ENCODE measurements at regions not wholly inside any gene's neighbourhood (a gene's known extent, or its start where the extent isn't known, plus 50 kb on each side); places are given as distances from the start of the nearest gene placed in this dataset.
"Not testable (repeated sequence)": the region's sequence is repeated elsewhere in the genome, so short reads cannot be mapped to it uniquely, and the experiment has no call there.

DNA sequence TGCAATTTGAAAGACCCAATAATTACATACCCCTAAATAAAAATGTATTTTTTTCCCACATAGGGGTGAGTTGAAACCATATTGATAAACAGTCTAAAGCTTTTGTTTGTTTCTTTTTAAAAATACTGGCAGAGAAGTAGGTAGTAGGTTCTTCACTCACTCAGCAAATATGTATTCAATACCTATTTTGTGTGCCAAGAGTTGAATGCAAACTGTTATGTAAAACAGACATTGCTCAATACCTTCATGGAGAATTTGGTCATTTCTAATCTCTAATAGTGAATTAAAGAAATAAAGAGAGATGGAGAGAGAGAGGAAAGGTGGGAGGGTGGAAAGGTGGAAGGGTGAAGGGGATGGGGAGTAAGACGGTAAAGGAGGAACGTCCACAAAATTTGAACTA lies 589.9 kb upstream of the GNPDA2 start:
- no peak overlapping the region for H3K27ac ChIP-seq (ENCODE audit: low read depth in 2 of 2, low read length in 2 of 2)
- H3K27me3 ChIP-seq (ENCODE audit: control insufficient read depth in 2 of 2, insufficient read depth in 2 of 2, low read length in 2 of 2), result no peaks in the 10 kb centered on the region
- no peaks in the 10 kb centered on the region for H3K4me1 ChIP-seq (ENCODE audit: control insufficient read depth in 2 of 2, insufficient read depth in 2 of 2, low read length in 2 of 2)
- no peak overlapping the region for H3K4me3 ChIP-seq (ENCODE audit: low read length in 2 of 2)
- no peaks in the 10 kb centered on the region for H3K36me3 ChIP-seq (ENCODE audit: control insufficient read depth in 2 of 2, insufficient read depth in 2 of 2, low read length in 2 of 2)
- no peaks in the 10 kb centered on the region for H3K9me3 ChIP-seq (ENCODE audit: control insufficient read depth in 2 of 2, low read length in 2 of 2)
- H3K9ac ChIP-seq (ENCODE audit: low read depth in 1 of 2, low read length in 2 of 2), result no peak overlapping the region

DNA sequence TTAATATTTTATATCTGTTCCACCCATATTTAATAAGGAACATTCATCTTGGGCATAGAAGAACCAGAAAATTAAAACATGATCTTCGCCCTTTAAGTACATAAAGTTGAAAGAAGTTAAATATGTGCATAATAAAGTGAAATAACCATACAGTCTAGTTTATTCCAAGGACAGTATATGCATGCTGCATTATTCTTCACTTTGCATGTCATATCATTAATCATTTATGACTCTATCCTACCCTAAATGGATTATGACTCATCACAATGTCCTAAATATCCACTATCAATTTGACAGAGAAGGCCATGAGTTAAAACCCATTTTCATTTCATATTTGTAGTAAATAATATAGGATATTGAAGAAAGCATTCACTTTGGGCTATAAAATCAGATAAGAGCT lies 576.5 kb upstream of the GNPDA2 start:
- no peaks in the 10 kb centered on the region for H3K4me1 ChIP-seq (ENCODE audit: control insufficient read depth in 2 of 2, insufficient read depth in 2 of 2, low read length in 2 of 2)
- H3K36me3 ChIP-seq (ENCODE audit: control insufficient read depth in 2 of 2, insufficient read depth in 2 of 2, low read length in 2 of 2), result no peaks in the 10 kb centered on the region
- H3K9ac ChIP-seq (ENCODE audit: low read depth in 1 of 2, low read length in 2 of 2), result no peak overlapping the region
- no peak overlapping the region for H3K27ac ChIP-seq (ENCODE audit: low read depth in 2 of 2, low read length in 2 of 2)
- no peak overlapping the region for H3K4me3 ChIP-seq (ENCODE audit: low read length in 2 of 2)
- no peaks in the 10 kb centered on the region for H3K27me3 ChIP-seq (ENCODE audit: control insufficient read depth in 2 of 2, insufficient read depth in 2 of 2, low read length in 2 of 2)
- H3K9me3 ChIP-seq (ENCODE audit: control insufficient read depth in 2 of 2, low read length in 2 of 2), result no peaks in the 10 kb centered on the region

DNA sequence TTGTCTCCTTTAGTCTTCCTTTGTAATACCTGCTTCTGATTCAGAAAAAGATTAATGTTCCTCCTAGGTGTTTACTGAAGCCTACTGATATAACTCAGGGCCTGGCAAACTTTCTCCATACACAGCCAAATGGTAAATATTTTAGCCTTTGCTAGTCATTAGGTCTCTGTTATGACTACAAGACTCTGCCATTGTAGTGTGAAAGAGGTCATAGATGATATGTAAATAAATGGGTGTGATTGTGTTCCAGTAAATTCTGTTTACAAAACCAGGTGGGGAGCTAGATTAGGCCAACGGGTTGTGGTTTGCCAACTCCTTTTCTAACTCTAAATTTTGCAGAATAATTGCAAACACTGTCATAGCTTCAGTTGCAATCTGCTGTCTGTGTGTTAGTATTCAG lies 568.1 kb upstream of the GNPDA2 start:
- Histone ChIP-seq H3K9ac (ENCODE audit: low read depth in 1 of 2, low read length in 2 of 2) (no peak overlapping the region), H3K9me3 (ENCODE audit: control insufficient read depth in 2 of 2, low read length in 2 of 2) (peaks cover 0 to 3% of the 10 kb centered on the region in 2 donors), H3K4me3 (ENCODE audit: low read length in 2 of 2) (no peak overlapping the region), H3K27me3 (ENCODE audit: control insufficient read depth in 2 of 2, insufficient read depth in 2 of 2, low read length in 2 of 2) (no peaks in the 10 kb centered on the region), H3K36me3 (ENCODE audit: control insufficient read depth in 2 of 2, insufficient read depth in 2 of 2, low read length in 2 of 2) (no peaks in the 10 kb centered on the region), H3K27ac (ENCODE audit: low read depth in 2 of 2, low read length in 2 of 2) (no peak overlapping the region), H3K4me1 (ENCODE audit: control insufficient read depth in 2 of 2, insufficient read depth in 2 of 2, low read length in 2 of 2) (no peaks in the 10 kb centered on the region)

DNA sequence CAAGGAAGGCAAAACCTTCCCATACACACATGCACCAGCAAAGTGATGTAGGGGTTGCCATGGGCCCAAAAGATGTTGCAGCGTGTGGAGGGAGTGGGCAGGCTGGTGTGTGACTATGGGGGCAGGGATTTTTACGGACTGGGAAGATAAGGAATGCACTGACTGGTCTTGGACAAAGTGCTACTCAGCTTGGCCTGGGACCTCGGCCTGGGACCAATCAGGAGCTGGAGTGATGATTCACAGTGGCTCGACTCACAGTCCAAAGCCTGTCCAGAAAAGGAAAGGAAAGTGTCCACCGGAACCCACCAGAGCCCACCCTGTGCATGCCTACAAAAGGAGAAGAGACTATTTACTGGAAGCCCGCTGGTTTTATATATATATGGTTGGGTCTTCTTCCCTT lies 567.0 kb upstream of the GNPDA2 start:
- Histone ChIP-seq H3K36me3 (ENCODE audit: control insufficient read depth in 2 of 2, insufficient read depth in 2 of 2, low read length in 2 of 2) (no peaks in the 10 kb centered on the region), H3K9ac (ENCODE audit: low read depth in 1 of 2, low read length in 2 of 2) (no peak overlapping the region), H3K27ac (ENCODE audit: low read depth in 2 of 2, low read length in 2 of 2) (no peak overlapping the region), H3K4me3 (ENCODE audit: low read length in 2 of 2) (no peak overlapping the region), H3K9me3 (ENCODE audit: control insufficient read depth in 2 of 2, low read length in 2 of 2) (peaks cover 0 to 3% of the 10 kb centered on the region in 2 donors), H3K4me1 (ENCODE audit: control insufficient read depth in 2 of 2, insufficient read depth in 2 of 2, low read length in 2 of 2) (no peaks in the 10 kb centered on the region), H3K27me3 (ENCODE audit: control insufficient read depth in 2 of 2, insufficient read depth in 2 of 2, low read length in 2 of 2) (no peaks in the 10 kb centered on the region)

DNA sequence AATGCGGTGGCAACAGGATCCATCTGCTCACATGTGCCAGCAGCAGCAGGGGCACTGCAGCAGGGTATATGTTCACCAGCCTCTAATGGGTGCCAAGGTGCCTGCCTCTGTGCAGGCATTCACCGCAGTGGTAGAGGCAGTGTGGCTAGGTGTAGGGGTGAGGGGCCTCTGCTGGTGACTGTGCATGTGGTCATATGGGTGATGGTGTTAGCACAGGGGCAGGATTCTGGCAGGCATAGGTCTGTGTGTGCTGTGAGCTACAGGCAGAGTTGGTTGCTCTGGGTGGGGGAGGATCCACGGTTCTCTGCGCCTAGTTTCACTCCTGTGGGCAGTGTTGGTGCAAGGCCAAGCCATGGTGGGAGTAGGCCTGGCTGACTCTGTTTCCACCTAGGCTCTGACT lies 566.5 kb upstream of the GNPDA2 start:
- no peak overlapping the region for H3K27ac ChIP-seq (ENCODE audit: low read depth in 2 of 2, low read length in 2 of 2)
- H3K27me3 ChIP-seq (ENCODE audit: control insufficient read depth in 2 of 2, insufficient read depth in 2 of 2, low read length in 2 of 2), result no peaks in the 10 kb centered on the region
- no peaks in the 10 kb centered on the region for H3K4me1 ChIP-seq (ENCODE audit: control insufficient read depth in 2 of 2, insufficient read depth in 2 of 2, low read length in 2 of 2)
- no peak overlapping the region for H3K9ac ChIP-seq (ENCODE audit: low read depth in 1 of 2, low read length in 2 of 2)
- no peaks in the 10 kb centered on the region for H3K36me3 ChIP-seq (ENCODE audit: control insufficient read depth in 2 of 2, insufficient read depth in 2 of 2, low read length in 2 of 2)
- peaks cover 0 to 3% of the 10 kb centered on the region in 2 donors for H3K9me3 ChIP-seq (ENCODE audit: control insufficient read depth in 2 of 2, low read length in 2 of 2)
- no peak overlapping the region for H3K4me3 ChIP-seq (ENCODE audit: low read length in 2 of 2)

DNA sequence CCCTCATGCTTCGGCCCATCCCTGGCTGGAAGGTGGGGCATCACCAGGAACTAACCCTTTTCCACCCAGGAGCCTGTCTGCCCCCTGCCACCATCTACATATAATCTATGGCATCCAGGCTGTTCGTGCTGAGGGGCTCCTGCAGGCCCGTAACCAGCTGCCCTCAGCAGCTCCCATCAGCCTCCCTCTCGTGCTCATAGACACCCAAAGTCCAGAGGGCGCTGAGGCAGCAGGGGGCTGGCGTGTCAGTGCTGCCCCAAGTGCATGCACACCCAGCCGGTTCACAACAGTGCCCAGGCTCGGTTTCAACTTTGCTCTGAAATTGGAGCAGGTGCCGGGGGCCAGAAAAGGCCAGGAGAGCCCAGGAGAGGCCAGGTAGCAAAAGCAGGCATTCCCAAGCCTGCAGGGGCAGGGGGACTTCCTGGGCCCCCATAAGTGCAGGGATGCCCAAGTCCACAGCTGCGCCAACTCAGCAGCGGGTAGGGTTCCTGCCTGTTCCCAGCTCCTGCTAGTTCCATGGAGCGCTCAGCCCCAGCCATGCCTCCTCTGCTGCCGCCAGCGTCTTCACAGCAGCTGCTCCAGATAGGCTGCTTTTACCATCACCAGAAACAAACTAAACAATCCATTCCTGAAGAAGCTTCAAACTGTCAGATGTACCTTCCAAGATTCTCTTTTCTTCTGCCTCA lies 558.2 kb upstream of the GNPDA2 start:
- H3K9me3 ChIP-seq (ENCODE audit: control insufficient read depth in 2 of 2, low read length in 2 of 2), result peaks cover 0 to 1% of the 10 kb centered on the region in 2 donors
- H3K9ac ChIP-seq (ENCODE audit: low read depth in 1 of 2, low read length in 2 of 2), result no peak overlapping the region
- H3K27ac ChIP-seq (ENCODE audit: low read depth in 2 of 2, low read length in 2 of 2), result no peak overlapping the region
- no peak overlapping the region for H3K4me3 ChIP-seq (ENCODE audit: low read length in 2 of 2)
- no peaks in the 10 kb centered on the region for H3K4me1 ChIP-seq (ENCODE audit: control insufficient read depth in 2 of 2, insufficient read depth in 2 of 2, low read length in 2 of 2)
- H3K27me3 ChIP-seq (ENCODE audit: control insufficient read depth in 2 of 2, insufficient read depth in 2 of 2, low read length in 2 of 2), result no peaks in the 10 kb centered on the region
- H3K36me3 ChIP-seq (ENCODE audit: control insufficient read depth in 2 of 2, insufficient read depth in 2 of 2, low read length in 2 of 2), result no peaks in the 10 kb centered on the region

DNA sequence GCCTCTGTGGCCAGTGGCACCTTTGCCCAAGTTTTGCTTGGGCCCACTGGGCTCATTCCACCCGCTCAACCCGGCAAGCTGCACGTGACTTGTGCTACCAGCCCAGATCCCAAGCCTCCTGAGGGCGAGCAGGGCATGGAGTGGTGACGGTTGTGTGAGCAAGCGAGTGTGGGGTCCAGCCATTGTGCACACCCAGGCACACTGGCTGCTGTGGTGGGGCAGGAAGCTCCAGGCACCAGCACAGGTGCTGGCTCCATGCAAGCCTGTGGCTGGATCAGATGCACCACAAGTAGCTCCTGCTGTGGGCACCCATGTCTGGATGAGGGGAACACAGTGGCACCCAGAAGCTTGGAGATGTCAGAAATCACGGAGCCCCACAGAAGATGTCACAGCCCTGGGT lies 557.0 kb upstream of the GNPDA2 start:
- H3K27me3 ChIP-seq (ENCODE audit: control insufficient read depth in 2 of 2, insufficient read depth in 2 of 2, low read length in 2 of 2), result no peaks in the 10 kb centered on the region
- no peak overlapping the region for H3K9ac ChIP-seq (ENCODE audit: low read depth in 1 of 2, low read length in 2 of 2)
- H3K9me3 ChIP-seq (ENCODE audit: control insufficient read depth in 2 of 2, low read length in 2 of 2), result peaks cover 0 to 1% of the 10 kb centered on the region in 2 donors
- no peaks in the 10 kb centered on the region for H3K36me3 ChIP-seq (ENCODE audit: control insufficient read depth in 2 of 2, insufficient read depth in 2 of 2, low read length in 2 of 2)
- H3K4me3 ChIP-seq (ENCODE audit: low read length in 2 of 2), result no peak overlapping the region
- H3K27ac ChIP-seq (ENCODE audit: low read depth in 2 of 2, low read length in 2 of 2), result no peak overlapping the region
- no peaks in the 10 kb centered on the region for H3K4me1 ChIP-seq (ENCODE audit: control insufficient read depth in 2 of 2, insufficient read depth in 2 of 2, low read length in 2 of 2)

DNA sequence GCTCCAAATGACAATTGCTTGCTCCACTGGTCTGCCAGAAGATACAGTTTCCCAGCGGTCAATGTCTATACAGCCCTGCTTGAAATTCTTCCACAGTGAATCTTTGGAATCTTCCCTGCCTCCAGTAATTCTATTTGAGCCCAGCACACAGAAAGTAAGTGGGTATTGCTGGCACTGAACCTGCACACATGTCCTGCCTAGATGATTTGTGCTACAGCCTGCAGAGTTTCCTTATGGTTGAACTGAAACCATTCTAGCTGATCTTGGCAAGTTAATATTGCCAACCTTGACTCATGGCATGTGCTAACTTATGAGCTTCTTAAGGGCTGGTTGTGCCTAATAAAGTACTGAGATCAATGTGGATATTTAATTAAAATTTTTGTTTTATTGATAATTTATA lies 553.8 kb upstream of the GNPDA2 start:
- H3K27me3 ChIP-seq (ENCODE audit: control insufficient read depth in 2 of 2, insufficient read depth in 2 of 2, low read length in 2 of 2), result no peaks in the 10 kb centered on the region
- H3K9ac ChIP-seq (ENCODE audit: low read depth in 1 of 2, low read length in 2 of 2), result no peak overlapping the region
- no peak overlapping the region for H3K27ac ChIP-seq (ENCODE audit: low read depth in 2 of 2, low read length in 2 of 2)
- H3K36me3 ChIP-seq (ENCODE audit: control insufficient read depth in 2 of 2, insufficient read depth in 2 of 2, low read length in 2 of 2), result no peaks in the 10 kb centered on the region
- H3K9me3 ChIP-seq (ENCODE audit: control insufficient read depth in 2 of 2, low read length in 2 of 2), result no peaks in the 10 kb centered on the region
- H3K4me1 ChIP-seq (ENCODE audit: control insufficient read depth in 2 of 2, insufficient read depth in 2 of 2, low read length in 2 of 2), result no peaks in the 10 kb centered on the region
- H3K4me3 ChIP-seq (ENCODE audit: low read length in 2 of 2), result no peak overlapping the region

DNA sequence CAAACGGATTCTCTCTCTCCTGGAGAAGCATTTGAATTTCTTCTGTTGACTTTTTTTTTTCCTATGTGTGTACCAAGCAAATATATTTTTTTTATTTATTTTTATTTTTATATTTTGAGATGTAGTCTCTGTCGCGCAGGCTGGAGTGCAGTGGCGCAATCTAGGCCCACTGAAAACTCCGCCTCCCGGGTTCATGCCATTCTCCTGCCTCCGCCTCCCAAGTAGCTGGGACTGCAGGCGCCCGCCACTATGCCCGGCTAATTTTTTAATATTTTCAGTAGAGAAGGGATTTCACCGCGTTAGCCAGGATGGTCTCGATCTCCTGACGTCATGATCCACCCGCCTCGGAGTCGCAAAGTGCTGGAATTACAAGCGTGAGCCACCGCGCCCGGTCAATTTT lies 549.5 kb upstream of the GNPDA2 start:
- H3K36me3 ChIP-seq (ENCODE audit: control insufficient read depth in 2 of 2, insufficient read depth in 2 of 2, low read length in 2 of 2), result no peaks in the 10 kb centered on the region
- H3K4me1 ChIP-seq (ENCODE audit: control insufficient read depth in 2 of 2, insufficient read depth in 2 of 2, low read length in 2 of 2), result no peaks in the 10 kb centered on the region
- H3K27me3 ChIP-seq (ENCODE audit: control insufficient read depth in 2 of 2, insufficient read depth in 2 of 2, low read length in 2 of 2), result no peaks in the 10 kb centered on the region
- no peak overlapping the region for H3K9ac ChIP-seq (ENCODE audit: low read depth in 1 of 2, low read length in 2 of 2)
- no peak overlapping the region for H3K27ac ChIP-seq (ENCODE audit: low read depth in 2 of 2, low read length in 2 of 2)
- no peak overlapping the region for H3K4me3 ChIP-seq (ENCODE audit: low read length in 2 of 2)
- H3K9me3 ChIP-seq (ENCODE audit: control insufficient read depth in 2 of 2, low read length in 2 of 2), result no peaks in the 10 kb centered on the region

DNA sequence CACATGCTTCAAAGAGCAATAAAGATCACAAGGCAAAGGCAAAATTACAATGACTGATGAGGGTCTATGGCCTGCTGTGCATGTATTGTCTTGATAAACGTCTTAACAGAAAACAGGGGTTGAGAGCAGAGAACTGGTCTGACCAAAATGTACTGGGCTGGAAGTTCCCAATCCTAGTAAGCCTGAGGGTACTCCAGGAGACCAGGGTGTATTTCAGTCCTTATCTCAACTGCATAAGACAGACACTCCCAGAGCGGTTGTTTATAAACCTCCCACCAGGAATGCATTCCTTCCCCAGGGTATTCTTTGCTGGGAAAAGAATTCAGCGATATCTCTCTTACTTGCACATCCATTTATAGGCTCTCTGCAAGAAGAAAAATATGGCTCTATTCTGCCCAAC lies 521.8 kb upstream of the GNPDA2 start:
- not testable (repeated sequence) for H3K9me3 ChIP-seq (ENCODE audit: control insufficient read depth in 2 of 2, low read length in 2 of 2); H3K4me3 ChIP-seq (ENCODE audit: low read length in 2 of 2); H3K27ac ChIP-seq (ENCODE audit: low read depth in 2 of 2, low read length in 2 of 2); H3K27me3 ChIP-seq (ENCODE audit: control insufficient read depth in 2 of 2, insufficient read depth in 2 of 2, low read length in 2 of 2); H3K36me3 ChIP-seq (ENCODE audit: control insufficient read depth in 2 of 2, insufficient read depth in 2 of 2, low read length in 2 of 2); H3K4me1 ChIP-seq (ENCODE audit: control insufficient read depth in 2 of 2, insufficient read depth in 2 of 2, low read length in 2 of 2); H3K9ac ChIP-seq (ENCODE audit: low read depth in 1 of 2, low read length in 2 of 2)

DNA sequence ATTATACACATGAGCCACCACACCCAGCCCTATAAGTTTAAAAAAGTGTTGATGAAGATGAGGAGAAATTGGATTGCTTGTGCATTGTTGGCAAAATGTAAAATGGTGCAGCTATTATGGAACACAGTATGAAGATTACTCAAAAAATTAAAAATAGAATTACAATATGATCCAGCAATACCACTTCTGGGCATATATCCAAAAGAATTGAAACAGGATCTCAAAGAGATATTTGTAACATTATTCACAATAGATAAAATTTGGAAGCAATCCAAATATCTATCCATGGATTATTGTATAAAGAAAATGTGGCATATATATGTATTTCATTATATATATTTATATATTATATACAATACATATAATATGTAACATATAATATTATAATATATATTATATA lies 515.6 kb upstream of the GNPDA2 start:
- H3K27ac ChIP-seq (ENCODE audit: low read depth in 2 of 2, low read length in 2 of 2), result no peak overlapping the region
- H3K9me3 ChIP-seq (ENCODE audit: control insufficient read depth in 2 of 2, low read length in 2 of 2), result no peaks in the 10 kb centered on the region
- H3K27me3 ChIP-seq (ENCODE audit: control insufficient read depth in 2 of 2, insufficient read depth in 2 of 2, low read length in 2 of 2), result no peaks in the 10 kb centered on the region
- no peak overlapping the region for H3K4me3 ChIP-seq (ENCODE audit: low read length in 2 of 2)
- no peaks in the 10 kb centered on the region for H3K4me1 ChIP-seq (ENCODE audit: control insufficient read depth in 2 of 2, insufficient read depth in 2 of 2, low read length in 2 of 2)
- no peaks in the 10 kb centered on the region for H3K36me3 ChIP-seq (ENCODE audit: control insufficient read depth in 2 of 2, insufficient read depth in 2 of 2, low read length in 2 of 2)
- H3K9ac ChIP-seq (ENCODE audit: low read depth in 1 of 2, low read length in 2 of 2), result no peak overlapping the region

Data from mucosa of rectum (tissue), 2 donors.